Nephron (organoid): ENCODE measurements at regions not wholly inside any gene's neighbourhood (a gene's known extent, or its start where the extent isn't known, plus 50 kb on each side); places are given as distances from the start of the nearest gene placed in this dataset.

ENCODE experiments used
- H3K27ac Mint-ChIP-seq, 3 experiments: 2 replicates each; pipeline ENCODE4 v1.8.0; 2020; ENCODE audit warnings: mixed read lengths in 3 of 3, mild to moderate bottlenecking in 2 of 3, moderate library complexity in 1 of 3
- H3K27me3 Mint-ChIP-seq: 2 replicates; pipeline ENCODE4 v1.8.0; 2021; ENCODE audit warnings: low read depth, mild to moderate bottlenecking, moderate library complexity, mixed read lengths
- H3K36me3 Mint-ChIP-seq: 2 replicates; pipeline ENCODE4 v1.8.0; 2020; ENCODE audit warnings: low read depth, mixed read lengths
- H3K4me1 Mint-ChIP-seq: 2 replicates; pipeline ENCODE4 v1.8.0; 2020; ENCODE audit warnings: mixed read lengths
- H3K4me3 Mint-ChIP-seq, 3 experiments: 2 replicates each; pipeline ENCODE4 v1.8.0; 2020; ENCODE audit warnings: mild to moderate bottlenecking in 3 of 3, mixed read lengths in 3 of 3, moderate library complexity in 2 of 3
- H3K9me3 Mint-ChIP-seq: 2 replicates; pipeline ENCODE4 v1.8.0; 2020; ENCODE audit warnings: mixed read lengths
- CTCF ChIP-seq, 3 experiments: fragments of 200-600 bp; sonication (generic); IDR thresholded peaks; one replicate each; pipeline ENCODE4 v1.5.0; 2021; ENCODE audit warnings: antibody characterized with exemption in 3 of 3; ENCODE audit not compliant: unreplicated experiment in 3 of 3

- Mint-ChIP-seq H3K4me1 (peaks cover 31% of the 10 kb centered on the region), H3K4me3 (no peak overlapping the region), H3K27me3 (peaks cover 26% of the 10 kb centered on the region), H3K9me3 (no peaks in the 10 kb centered on the region), H3K36me3 (no peaks in the 10 kb centered on the region), H3K27ac (no peak overlapping the region)
- TF ChIP-seq CTCF (IDR thresholded peaks at IDR 0.05; ENCODE audit: unreplicated experiment in 3 of 3), result no peak
Observed at GRCh38 chr1:38097284-38097898, 50.8 kb upstream of the POU3F1 start.
